Fibroblast of the aortic adventitia (primary cell): ENCODE measurements at regions not wholly inside any gene's neighbourhood (a gene's known extent, or its start where the extent isn't known, plus 50 kb on each side); places are given as distances from the start of the nearest gene placed in this dataset.

ENCODE experiments used
- DNase-seq: peaks from one replicate; pipeline ENCODE4 v3.0.0-alpha.2; 2010; ENCODE audit warnings: low read depth
- H3K4me3 ChIP-seq: 2 replicates; pipeline ENCODE4 v1.5.1; 2011; ENCODE audit warnings: low read depth, mild to moderate bottlenecking, control low read depth, low read length, moderate library complexity
- TF ChIP-seq, protein P1 (sequence below): IDR thresholded peaks from 2 replicates; pipeline ENCODE4 v1.5.1; 2011; ENCODE audit warnings: mild to moderate bottlenecking, low read length, control low read depth, inconsistent platforms; ENCODE audit not compliant: insufficient read depth

DNA sequence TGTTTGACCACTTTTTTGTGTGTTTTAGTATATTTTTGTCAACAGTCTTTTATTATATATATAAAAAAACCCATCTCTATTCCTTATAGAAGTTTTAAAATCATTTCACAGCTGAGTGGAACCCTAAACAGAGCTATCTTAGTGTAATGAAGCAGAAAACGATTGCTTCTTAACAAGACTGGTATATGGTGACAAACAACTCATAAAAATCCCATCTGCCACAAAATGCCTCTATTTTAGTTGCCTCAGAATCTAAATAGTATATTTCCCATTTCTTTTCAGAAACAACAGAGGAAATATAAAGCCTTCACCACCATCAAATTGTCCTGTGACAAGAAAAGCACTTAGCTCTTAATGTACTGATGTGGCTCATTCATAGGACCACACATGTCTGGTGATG lies 322.4 kb downstream of the ATP23 start:
- TF ChIP-seq, protein P1, sequence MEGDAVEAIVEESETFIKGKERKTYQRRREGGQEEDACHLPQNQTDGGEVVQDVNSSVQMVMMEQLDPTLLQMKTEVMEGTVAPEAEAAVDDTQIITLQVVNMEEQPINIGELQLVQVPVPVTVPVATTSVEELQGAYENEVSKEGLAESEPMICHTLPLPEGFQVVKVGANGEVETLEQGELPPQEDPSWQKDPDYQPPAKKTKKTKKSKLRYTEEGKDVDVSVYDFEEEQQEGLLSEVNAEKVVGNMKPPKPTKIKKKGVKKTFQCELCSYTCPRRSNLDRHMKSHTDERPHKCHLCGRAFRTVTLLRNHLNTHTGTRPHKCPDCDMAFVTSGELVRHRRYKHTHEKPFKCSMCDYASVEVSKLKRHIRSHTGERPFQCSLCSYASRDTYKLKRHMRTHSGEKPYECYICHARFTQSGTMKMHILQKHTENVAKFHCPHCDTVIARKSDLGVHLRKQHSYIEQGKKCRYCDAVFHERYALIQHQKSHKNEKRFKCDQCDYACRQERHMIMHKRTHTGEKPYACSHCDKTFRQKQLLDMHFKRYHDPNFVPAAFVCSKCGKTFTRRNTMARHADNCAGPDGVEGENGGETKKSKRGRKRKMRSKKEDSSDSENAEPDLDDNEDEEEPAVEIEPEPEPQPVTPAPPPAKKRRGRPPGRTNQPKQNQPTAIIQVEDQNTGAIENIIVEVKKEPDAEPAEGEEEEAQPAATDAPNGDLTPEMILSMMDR: no peak

DNA sequence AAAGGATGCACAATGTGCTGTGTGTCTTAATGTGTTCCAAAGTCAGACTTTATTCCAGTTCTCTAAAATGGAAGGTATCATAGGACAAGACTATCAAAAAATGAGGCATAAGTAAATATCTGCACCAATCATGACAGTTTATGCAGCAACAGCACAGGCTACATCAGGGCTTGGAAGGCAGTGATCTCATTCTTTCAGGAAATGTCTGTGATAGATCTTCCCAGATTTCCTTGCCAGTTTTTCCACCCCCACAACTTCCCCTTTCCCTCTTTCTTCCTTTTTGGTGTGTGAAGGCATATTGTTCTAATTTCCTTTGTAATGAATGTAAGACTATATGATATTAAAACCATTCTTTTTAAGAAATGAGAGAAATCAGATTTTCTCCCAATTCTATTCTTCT lies 326.7 kb downstream of the ATP23 start:
- TF ChIP-seq, protein P1: no peak
- H3K4me3 ChIP-seq: no peak overlapping the region
- peak; percentile 47 for DNase-seq

More for the DNA sequence above, 322.4 kb downstream of the ATP23 start:
- no peak overlapping the region for H3K4me3 ChIP-seq
- DNase-seq: no peak

DNA sequence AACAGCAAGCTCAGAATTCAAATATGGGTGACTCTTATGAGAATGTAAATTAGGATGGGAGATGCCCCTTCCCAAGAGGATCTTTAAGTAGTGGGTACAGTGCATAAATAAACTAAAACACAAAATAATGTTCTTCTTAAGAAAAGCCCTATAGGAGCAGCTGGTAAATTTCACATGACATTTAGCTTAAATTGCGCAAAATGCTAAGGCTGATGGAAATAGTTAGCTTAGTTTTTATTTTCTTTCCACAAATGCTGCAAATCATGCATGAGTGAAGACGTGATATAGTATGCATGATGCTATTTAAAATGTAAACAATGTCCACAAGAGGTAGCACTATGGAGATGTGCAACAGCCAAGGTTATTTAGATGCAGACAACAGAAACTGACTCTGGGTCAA lies 328.1 kb downstream of the ATP23 start:
- no peak for DNase-seq
- H3K4me3 ChIP-seq: no peak overlapping the region
- TF ChIP-seq, protein P1: no peak

DNA sequence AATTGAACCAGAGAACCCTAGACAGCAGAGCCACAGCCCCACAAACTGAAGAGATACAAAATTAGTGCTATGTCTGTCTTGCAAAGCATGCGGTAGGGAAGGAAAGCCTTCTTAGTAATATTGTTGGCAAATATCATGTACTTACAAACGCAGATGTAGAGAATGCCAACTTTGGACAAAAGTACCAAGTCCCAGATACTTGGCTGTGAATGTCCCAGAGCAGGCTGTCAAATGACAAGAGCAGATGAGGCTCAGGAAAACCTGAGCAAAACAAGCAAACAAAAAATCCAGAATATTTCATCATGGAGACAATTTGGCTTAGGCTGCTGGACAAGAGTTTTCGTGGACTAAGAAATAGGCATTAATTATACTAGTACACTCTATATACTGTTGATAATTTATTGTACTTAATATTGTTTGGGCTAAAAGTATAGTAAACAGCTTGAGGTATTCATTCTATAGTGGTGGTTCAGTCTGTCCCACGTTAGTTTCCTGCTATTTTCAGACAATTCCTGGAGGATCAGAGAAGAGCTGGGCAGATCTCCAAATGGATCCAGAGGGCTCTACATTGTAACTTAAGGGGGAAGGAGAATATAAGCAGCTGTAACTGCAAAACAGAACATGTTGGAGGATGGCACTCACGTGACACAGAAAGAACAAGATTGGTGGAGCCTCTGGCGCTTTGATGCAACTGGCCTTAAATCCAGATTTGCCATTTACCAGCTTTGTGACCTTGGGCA lies 329.8 kb downstream of the ATP23 start:
- TF ChIP-seq, protein P1: no peak
- no peak for DNase-seq
- no peak overlapping the region for H3K4me3 ChIP-seq

DNA sequence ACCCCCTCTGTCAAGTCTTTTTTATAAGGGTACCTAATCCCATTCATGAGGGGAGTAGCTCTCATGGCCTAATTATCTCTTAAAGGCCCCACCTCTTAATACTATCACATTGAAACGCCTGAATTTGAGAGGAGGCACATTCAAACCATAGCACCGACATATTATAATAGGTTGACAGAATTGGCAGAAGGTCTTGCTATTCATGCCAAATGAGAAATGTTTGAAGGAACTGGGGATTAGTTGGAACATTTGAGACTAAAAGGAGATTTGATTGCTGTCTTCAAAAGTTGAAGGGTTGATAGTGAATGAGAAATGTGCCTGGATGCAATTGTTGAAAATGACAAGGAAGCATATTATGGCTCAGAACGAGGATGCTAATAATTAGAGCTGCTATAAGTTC lies 331.1 kb downstream of the ATP23 start:
- TF ChIP-seq, protein P1: no peak
- H3K4me3 ChIP-seq: no peak overlapping the region
- DNase-seq: no peak

DNA sequence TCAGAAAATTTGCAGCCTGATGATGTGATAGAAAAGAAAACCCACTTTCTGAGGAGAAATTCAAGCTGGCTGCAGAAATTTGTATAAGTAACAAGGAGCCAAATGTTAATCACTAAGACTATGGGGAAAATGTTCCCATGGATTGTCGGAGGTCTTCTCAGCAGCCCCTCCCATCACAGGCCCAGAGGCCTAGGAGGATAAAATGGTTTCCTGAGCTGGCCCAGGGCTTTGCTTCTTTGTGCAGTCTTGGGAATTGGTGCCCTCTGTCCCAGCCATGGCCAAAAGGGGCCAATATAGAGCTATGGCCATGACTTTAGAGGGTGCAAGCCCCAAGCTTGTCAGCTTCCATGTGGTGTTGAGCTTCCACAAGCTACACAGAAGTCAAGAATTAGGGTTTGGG lies 335.9 kb downstream of the ATP23 start:
- DNase-seq: no peak
- TF ChIP-seq, protein P1: no peak
- no peak overlapping the region for H3K4me3 ChIP-seq

DNA sequence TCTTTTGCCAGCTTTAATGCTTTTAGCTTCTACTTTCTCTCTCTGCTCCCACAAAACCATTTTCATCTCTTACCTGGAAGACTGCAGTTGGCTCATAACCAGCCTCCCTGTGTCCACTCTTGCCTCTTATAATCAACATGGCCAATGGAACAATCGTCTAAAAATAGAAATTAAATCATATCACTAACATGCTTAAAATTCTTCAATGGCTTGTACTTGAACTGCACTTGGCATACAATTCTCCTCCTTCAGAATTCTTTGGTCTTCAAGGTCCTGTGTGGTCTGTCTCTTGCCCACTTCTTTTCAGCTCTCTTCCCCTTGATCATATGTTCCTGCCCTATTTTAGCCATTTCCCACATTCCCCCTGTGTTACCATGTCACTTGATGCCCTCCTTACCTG lies 342.2 kb downstream of the ATP23 start:
- TF ChIP-seq, protein P1: no peak
- H3K4me3 ChIP-seq: no peak overlapping the region
- peak; percentile 31 for DNase-seq
